ENCODE measurements at regions not wholly inside any gene's neighbourhood (a gene's known extent, or its start where the extent isn't known, plus 50 kb on each side); places are given as distances from the start of the nearest gene placed in this dataset.

DNA sequence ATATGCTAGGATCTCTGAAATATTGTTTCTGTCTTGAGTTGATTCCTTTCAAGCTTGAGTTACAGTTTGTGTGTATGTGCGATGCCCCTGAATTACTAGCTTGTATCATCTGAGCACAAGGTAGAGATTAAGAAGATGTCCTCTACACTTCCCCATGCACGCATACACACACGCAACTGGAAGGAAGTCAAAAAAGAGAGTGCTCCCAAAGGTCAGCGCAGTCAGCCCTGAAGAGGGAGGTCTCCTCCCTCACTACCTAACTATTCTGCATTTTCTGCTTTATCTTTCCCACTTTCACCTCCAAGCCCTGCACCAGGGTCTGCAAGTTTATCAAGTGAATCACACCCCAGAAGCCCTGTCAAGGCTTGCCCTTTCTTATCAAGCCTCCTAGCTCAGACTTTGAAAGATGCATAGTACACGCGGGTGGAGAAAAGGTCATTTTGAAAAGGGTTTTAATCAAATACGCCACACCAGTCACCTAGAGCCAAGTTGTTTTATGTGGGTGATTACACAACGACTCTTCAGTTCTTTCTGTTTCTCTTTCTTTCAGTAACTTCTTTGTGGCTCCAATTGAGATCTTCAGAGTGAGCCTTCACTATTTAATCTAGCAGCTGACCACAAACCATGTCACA lies 127.7 kb downstream of the ASB9 start:
- TF ChIP-seq, protein P1, sequence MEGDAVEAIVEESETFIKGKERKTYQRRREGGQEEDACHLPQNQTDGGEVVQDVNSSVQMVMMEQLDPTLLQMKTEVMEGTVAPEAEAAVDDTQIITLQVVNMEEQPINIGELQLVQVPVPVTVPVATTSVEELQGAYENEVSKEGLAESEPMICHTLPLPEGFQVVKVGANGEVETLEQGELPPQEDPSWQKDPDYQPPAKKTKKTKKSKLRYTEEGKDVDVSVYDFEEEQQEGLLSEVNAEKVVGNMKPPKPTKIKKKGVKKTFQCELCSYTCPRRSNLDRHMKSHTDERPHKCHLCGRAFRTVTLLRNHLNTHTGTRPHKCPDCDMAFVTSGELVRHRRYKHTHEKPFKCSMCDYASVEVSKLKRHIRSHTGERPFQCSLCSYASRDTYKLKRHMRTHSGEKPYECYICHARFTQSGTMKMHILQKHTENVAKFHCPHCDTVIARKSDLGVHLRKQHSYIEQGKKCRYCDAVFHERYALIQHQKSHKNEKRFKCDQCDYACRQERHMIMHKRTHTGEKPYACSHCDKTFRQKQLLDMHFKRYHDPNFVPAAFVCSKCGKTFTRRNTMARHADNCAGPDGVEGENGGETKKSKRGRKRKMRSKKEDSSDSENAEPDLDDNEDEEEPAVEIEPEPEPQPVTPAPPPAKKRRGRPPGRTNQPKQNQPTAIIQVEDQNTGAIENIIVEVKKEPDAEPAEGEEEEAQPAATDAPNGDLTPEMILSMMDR (IDR thresholded peaks at IDR 0.05): no peak
- TF ChIP-seq POLR2A (IDR thresholded peaks at IDR 0.05): no peak

Data from body of pancreas (tissue), 4 donors.